Activated CD8-positive, alpha-beta T cell treated with anti-CD3 and anti-CD28 coated beads for 36 hours (primary cell): ENCODE measurements at regions not wholly inside any gene's neighbourhood (a gene's known extent, or its start where the extent isn't known, plus 50 kb on each side); places are given as distances from the start of the nearest gene placed in this dataset.
"Not testable (repeated sequence)": the region's sequence is repeated elsewhere in the genome, so short reads cannot be mapped to it uniquely, and the experiment has no call there.

ENCODE experiments used
- ATAC-seq: fragments of 200-7000 bp; cut with Tn5 transposase; one replicate; pipeline ENCODE4 v1.10.0; 2021; ENCODE audit warnings: mild to moderate bottlenecking, moderate library complexity
- CTCF ChIA-PET: fragments of 350-600 bp; sonication (Branson Sonifier 250); formaldehyde crosslinking; loops from one replicate; lab custom pipeline; 2021; ENCODE audit warnings: antibody characterized with exemption; lab: Charles Lee
- POLR2A ChIA-PET: fragments of 350-600 bp; sonication (Branson Sonifier 250); formaldehyde crosslinking; loops from one replicate; lab custom pipeline; 2021; ENCODE audit warnings: antibody characterized with exemption; lab: Charles Lee
- DNase-seq: peaks from one replicate; pipeline ENCODE4 v3.0.0-alpha.2; 2020
- H3K27ac Mint-ChIP-seq: one replicate; pipeline ENCODE4 v1.8.0; 2021; ENCODE audit warnings: mild to moderate bottlenecking, mixed read lengths
- H3K27me3 Mint-ChIP-seq: one replicate; pipeline ENCODE4 v1.8.0; 2021; ENCODE audit warnings: mixed read lengths
- H3K36me3 Mint-ChIP-seq: one replicate; pipeline ENCODE4 v1.8.0; 2021; ENCODE audit warnings: low read depth, mixed read lengths
- H3K4me1 Mint-ChIP-seq: one replicate; pipeline ENCODE4 v1.8.0; 2021; ENCODE audit warnings: low read depth, mixed read lengths
- H3K4me3 Mint-ChIP-seq: one replicate; pipeline ENCODE4 v1.8.0; 2021; ENCODE audit warnings: mild to moderate bottlenecking, moderate library complexity, mixed read lengths
- H3K9me3 Mint-ChIP-seq: one replicate; pipeline ENCODE4 v1.8.0; 2021; ENCODE audit warnings: mixed read lengths
- intact Hi-C: fragments of 100-400 bp; cut with micrococcal nuclease; formaldehyde crosslinking; loops from one replicate; pipeline ENCODE4 v1.10.0; 2022
- TF ChIP-seq, protein P1 (sequence below): fragments of 200-600 bp; IDR thresholded peaks from one replicate; pipeline ENCODE4 v1.8.0; 2022; ENCODE audit warnings: antibody characterized with exemption, mild to moderate bottlenecking

DNA sequence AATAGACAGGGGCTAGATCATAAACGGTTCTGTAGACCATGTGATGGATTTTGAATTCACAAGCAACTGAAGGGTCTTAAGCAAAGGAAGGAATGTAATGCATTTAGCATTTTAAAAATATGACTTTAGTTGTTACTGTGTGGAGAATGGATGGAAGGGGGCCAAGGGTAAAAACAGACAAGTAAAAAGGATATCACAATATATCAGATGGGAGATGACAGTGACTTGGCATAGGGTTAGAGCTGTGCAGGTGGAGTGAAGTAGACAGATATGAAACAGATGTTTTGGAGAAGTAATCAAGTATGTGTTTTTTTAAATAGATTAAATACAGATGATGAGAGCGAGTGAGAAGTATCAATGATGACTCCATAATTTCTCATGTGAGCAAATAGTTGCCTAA lies 1116.0 kb upstream of the TENM3 start:
- no peak overlapping the region for H3K27ac Mint-ChIP-seq
- no peaks in the 10 kb centered on the region for H3K36me3 Mint-ChIP-seq
- no peaks in the 10 kb centered on the region for H3K27me3 Mint-ChIP-seq
- H3K9me3 Mint-ChIP-seq = peaks cover 17% of the 10 kb centered on the region
- ATAC-seq (no peak), DNase-seq (no peak)
- intact Hi-C loops = no loop called here
- POLR2A ChIA-PET = no interaction called here
- TF ChIP-seq, protein P1, sequence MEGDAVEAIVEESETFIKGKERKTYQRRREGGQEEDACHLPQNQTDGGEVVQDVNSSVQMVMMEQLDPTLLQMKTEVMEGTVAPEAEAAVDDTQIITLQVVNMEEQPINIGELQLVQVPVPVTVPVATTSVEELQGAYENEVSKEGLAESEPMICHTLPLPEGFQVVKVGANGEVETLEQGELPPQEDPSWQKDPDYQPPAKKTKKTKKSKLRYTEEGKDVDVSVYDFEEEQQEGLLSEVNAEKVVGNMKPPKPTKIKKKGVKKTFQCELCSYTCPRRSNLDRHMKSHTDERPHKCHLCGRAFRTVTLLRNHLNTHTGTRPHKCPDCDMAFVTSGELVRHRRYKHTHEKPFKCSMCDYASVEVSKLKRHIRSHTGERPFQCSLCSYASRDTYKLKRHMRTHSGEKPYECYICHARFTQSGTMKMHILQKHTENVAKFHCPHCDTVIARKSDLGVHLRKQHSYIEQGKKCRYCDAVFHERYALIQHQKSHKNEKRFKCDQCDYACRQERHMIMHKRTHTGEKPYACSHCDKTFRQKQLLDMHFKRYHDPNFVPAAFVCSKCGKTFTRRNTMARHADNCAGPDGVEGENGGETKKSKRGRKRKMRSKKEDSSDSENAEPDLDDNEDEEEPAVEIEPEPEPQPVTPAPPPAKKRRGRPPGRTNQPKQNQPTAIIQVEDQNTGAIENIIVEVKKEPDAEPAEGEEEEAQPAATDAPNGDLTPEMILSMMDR = no peak
- CTCF ChIA-PET = interaction anchor here (0.9 kb wide), 1 partner anchor 16 kb away, joined by 7 read pairs; no protein-coding TSS in a partner anchor
- no peak overlapping the region for H3K4me3 Mint-ChIP-seq
- no peaks in the 10 kb centered on the region for H3K4me1 Mint-ChIP-seq

DNA sequence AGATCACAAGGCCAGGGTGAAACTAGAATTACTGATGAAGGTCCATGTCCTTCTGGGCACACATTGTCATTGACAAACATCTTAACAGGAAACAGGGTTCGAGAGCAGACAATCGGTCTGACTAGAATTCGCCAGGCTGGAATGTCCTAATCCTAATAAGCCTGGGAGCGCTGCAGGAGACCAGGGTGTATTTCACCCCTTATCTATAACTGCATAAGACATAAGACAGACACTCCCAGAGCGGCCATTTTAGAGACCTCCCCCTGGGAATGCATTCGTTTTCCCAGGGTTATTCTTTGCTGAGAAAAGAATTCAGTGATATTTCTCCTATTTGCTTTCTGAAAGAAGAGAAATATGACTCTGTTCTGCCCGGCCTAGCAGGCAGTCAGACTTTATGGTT lies 1112.9 kb upstream of the TENM3 start:
- H3K27me3 Mint-ChIP-seq, ATAC-seq, H3K4me3 Mint-ChIP-seq, DNase-seq, intact Hi-C loops, CTCF ChIA-PET, H3K27ac Mint-ChIP-seq, H3K4me1 Mint-ChIP-seq, H3K36me3 Mint-ChIP-seq, POLR2A ChIA-PET: not testable (repeated sequence)
- H3K9me3 Mint-ChIP-seq = peaks cover 17% of the 10 kb centered on the region

GRCh38 chr4:181137351-181137750 lies 1105.9 kb upstream of the TENM3 start:
- no peak for ATAC-seq
- Mint-ChIP-seq H3K27ac (no peak overlapping the region), H3K36me3 (no peaks in the 10 kb centered on the region), H3K9me3 (no peaks in the 10 kb centered on the region), H3K4me1 (no peaks in the 10 kb centered on the region), H3K4me3 (no peak overlapping the region), H3K27me3 (no peaks in the 10 kb centered on the region)
- ChIA-PET CTCF (no interaction called here), POLR2A (no interaction called here)
- TF ChIP-seq, protein P1 = no peak
- no peak for DNase-seq
- intact Hi-C loops = no loop called here

DNA sequence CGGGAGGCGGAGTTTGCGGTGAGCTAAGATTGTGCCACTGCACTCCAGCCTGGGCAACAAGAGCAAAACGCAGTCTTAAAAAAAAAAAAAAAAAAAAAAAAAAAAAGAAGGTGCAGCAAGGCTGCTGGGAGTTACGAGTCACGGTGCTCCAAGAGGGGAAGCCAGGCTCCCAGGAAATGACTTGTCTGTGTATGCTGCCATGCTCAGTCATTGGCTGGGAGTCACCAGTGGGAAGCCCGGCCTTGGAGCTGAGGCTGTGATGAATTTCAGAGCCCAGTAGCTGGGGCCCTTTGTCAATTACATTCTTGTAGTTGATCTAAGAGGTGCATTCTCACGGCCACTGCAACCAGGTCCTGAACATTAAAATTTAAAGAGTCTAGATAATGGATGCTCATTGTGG lies 1105.1 kb upstream of the TENM3 start:
- H3K4me1 Mint-ChIP-seq = no peaks in the 10 kb centered on the region
- CTCF ChIA-PET = no interaction called here
- no peak overlapping the region for H3K27ac Mint-ChIP-seq
- no peak overlapping the region for H3K4me3 Mint-ChIP-seq
- no peaks in the 10 kb centered on the region for H3K27me3 Mint-ChIP-seq
- TF ChIP-seq, protein P1 = no peak
- intact Hi-C loops = no loop called here
- ATAC-seq = no peak
- no peaks in the 10 kb centered on the region for H3K9me3 Mint-ChIP-seq
- no peaks in the 10 kb centered on the region for H3K36me3 Mint-ChIP-seq
- DNase-seq = no peak
- POLR2A ChIA-PET = no interaction called here

GRCh38 chr4:181140037-181140603 lies 1103.1 kb upstream of the TENM3 start:
- Mint-ChIP-seq H3K27ac (no peak overlapping the region), H3K27me3 (no peaks in the 10 kb centered on the region), H3K4me3 (no peak overlapping the region), H3K9me3 (no peaks in the 10 kb centered on the region), H3K4me1 (no peaks in the 10 kb centered on the region), H3K36me3 (no peaks in the 10 kb centered on the region)
- intact Hi-C loops = loop anchor here (10.0 kb wide), 1 partner anchor 1785 kb away; no protein-coding TSS in a partner anchor
- TF ChIP-seq, protein P1 = no peak
- DNase-seq (no peak), ATAC-seq (no peak)
- ChIA-PET POLR2A (no interaction called here), CTCF (interaction anchor here (0.6 kb wide), 1 partner anchor 249 kb away, joined by 3 read pairs; no protein-coding TSS in a partner anchor)
